H9 (cell line): ENCODE measurements at regions not wholly inside any gene's neighbourhood (a gene's known extent, or its start where the extent isn't known, plus 50 kb on each side); places are given as distances from the start of the nearest gene placed in this dataset.

Experiments used
- DNase-seq: peaks from one replicate; pipeline ENCODE4 v3.0.0-alpha.2; 2017
- H2AFZ ChIP-seq: one replicate; pipeline ENCODE4 v1.6.1; 2013; ENCODE audit warnings: mild to moderate bottlenecking, low read length, control low read depth, moderate library complexity
- H2AK5ac ChIP-seq: 2 replicates; pipeline ENCODE4 v1.6.1; 2013; ENCODE audit warnings: low read length, control low read depth, mixed read lengths; ENCODE audit not compliant: insufficient read length
- H2BK120ac ChIP-seq: one replicate; pipeline ENCODE4 v1.6.1; 2013; ENCODE audit warnings: low read depth, mild to moderate bottlenecking, low read length, control low read depth, inconsistent platforms; ENCODE audit not compliant: poor library complexity, severe bottlenecking
- H2BK12ac ChIP-seq: 2 replicates; pipeline ENCODE4 v1.6.1; 2013; ENCODE audit warnings: low read length, control low read depth, mixed read lengths, low read depth; ENCODE audit not compliant: insufficient read length
- H2BK15ac ChIP-seq: 2 replicates; pipeline ENCODE4 v1.6.1; 2013; ENCODE audit warnings: low read depth, low read length, control low read depth
- H2BK20ac ChIP-seq: one replicate; pipeline ENCODE4 v1.6.1; 2013; ENCODE audit warnings: low read depth, mild to moderate bottlenecking, low read length, control low read depth, inconsistent platforms; ENCODE audit not compliant: poor library complexity, severe bottlenecking
- H2BK5ac ChIP-seq: 2 replicates; pipeline ENCODE4 v1.6.1; 2013; ENCODE audit warnings: low read length, control low read depth, mixed read lengths; ENCODE audit not compliant: insufficient read length
- H3K14ac ChIP-seq: 2 replicates; pipeline ENCODE4 v1.6.1; 2013; ENCODE audit warnings: low read length, control low read depth; ENCODE audit not compliant: insufficient read depth
- H3K18ac ChIP-seq: 2 replicates; pipeline ENCODE4 v1.6.1; 2013; ENCODE audit warnings: low read depth, mild to moderate bottlenecking, mixed read lengths, low read length, control low read depth; ENCODE audit not compliant: insufficient read length
- H3K23ac ChIP-seq: 2 replicates; pipeline ENCODE4 v1.6.1; 2013; ENCODE audit warnings: low read length, control low read depth, mixed read lengths, low read depth; ENCODE audit not compliant: insufficient read length
- H3K23me2 ChIP-seq: 2 replicates; pipeline ENCODE4 v1.6.1; 2013; ENCODE audit warnings: low read depth, mild to moderate bottlenecking, mixed read lengths, low read length, control low read depth; ENCODE audit not compliant: insufficient read length, poor library complexity, severe bottlenecking
- H3K27ac ChIP-seq: 2 replicates; pipeline ENCODE4 v1.5.1; 2013; ENCODE audit warnings: low read length, control low read depth, mixed read lengths, low read depth; ENCODE audit not compliant: insufficient read length
- H3K27me3 ChIP-seq: 2 replicates; pipeline ENCODE4 v1.6.1; 2013; ENCODE audit warnings: low read length, control low read depth, inconsistent platforms; ENCODE audit not compliant: insufficient read depth
- H3K4ac ChIP-seq: 2 replicates; pipeline ENCODE4 v1.6.1; 2013; ENCODE audit warnings: low read depth, mild to moderate bottlenecking, control low read depth, inconsistent platforms, low read length, moderate library complexity
- H3K4me1 ChIP-seq: 2 replicates; pipeline ENCODE4 v1.6.1; 2013; ENCODE audit warnings: low read length, control low read depth, inconsistent platforms; ENCODE audit not compliant: insufficient read depth
- H3K4me2 ChIP-seq: 2 replicates; pipeline ENCODE4 v1.6.1; 2013; ENCODE audit warnings: low read length, control low read depth, mixed read lengths; ENCODE audit not compliant: insufficient read length, insufficient read depth
- H3K56ac ChIP-seq: 2 replicates; pipeline ENCODE4 v1.6.1; 2013; ENCODE audit warnings: low read depth, mild to moderate bottlenecking, mixed read lengths, low read length, control low read depth; ENCODE audit not compliant: insufficient read length
- H3K79me1 ChIP-seq: 2 replicates; pipeline ENCODE4 v1.6.1; 2013; ENCODE audit warnings: low read depth, mild to moderate bottlenecking, moderate library complexity, low read length, control low read depth, inconsistent platforms; ENCODE audit not compliant: insufficient read depth, poor library complexity, severe bottlenecking
- H3K79me2 ChIP-seq: 2 replicates; pipeline ENCODE4 v1.6.1; 2013; ENCODE audit warnings: low read length, control low read depth, inconsistent platforms; ENCODE audit not compliant: insufficient read depth
- H3K9ac ChIP-seq: 2 replicates; pipeline ENCODE4 v1.6.1; 2013; ENCODE audit warnings: low read length, control low read depth, mixed read lengths; ENCODE audit not compliant: insufficient read length; ENCODE audit errors: extremely low read depth
- H3K9me3 ChIP-seq: one replicate; pipeline ENCODE4 v1.6.1; 2013; ENCODE audit warnings: low read depth, low read length, inconsistent platforms; ENCODE audit not compliant: control insufficient read depth
- H3T11ph ChIP-seq: one replicate; pipeline ENCODE4 v1.6.1; 2013; ENCODE audit warnings: mild to moderate bottlenecking, low read length, control low read depth, inconsistent platforms
- H4K20me1 ChIP-seq: one replicate; pipeline ENCODE4 v1.6.1; 2013; ENCODE audit not compliant: control insufficient read depth, insufficient read length, insufficient read depth
- H4K5ac ChIP-seq: 2 replicates; pipeline ENCODE4 v1.6.1; 2013; ENCODE audit warnings: low read depth, mild to moderate bottlenecking, mixed read lengths, low read length, control low read depth; ENCODE audit not compliant: insufficient read length
- H4K8ac ChIP-seq: replicated peaks from 2 replicates; pipeline ENCODE4 v1.6.1; 2013; ENCODE audit warnings: low read length, control low read depth, mixed read lengths, low read depth; ENCODE audit not compliant: insufficient read length
- H4K91ac ChIP-seq: 2 replicates; pipeline ENCODE4 v1.6.1; 2013; ENCODE audit warnings: low read depth, mild to moderate bottlenecking, moderate library complexity, mixed read lengths, low read length, control low read depth; ENCODE audit not compliant: insufficient read length
- H3K27ac Mint-ChIP-seq, 3 experiments: 2 replicates in 2 of 3; 3 replicates in 1 of 3; pipeline ENCODE4 v1.8.0; 2020 to 2021; ENCODE audit warnings: mixed read lengths in 3 of 3, mild to moderate bottlenecking in 1 of 3, moderate library complexity in 1 of 3
- H3K27me3 Mint-ChIP-seq: 2 replicates; pipeline ENCODE4 v1.8.0; 2021; ENCODE audit warnings: low read depth, mild to moderate bottlenecking, moderate library complexity, mixed read lengths
- H3K36me3 Mint-ChIP-seq, 3 experiments: 2 replicates in 2 of 3; 3 replicates in 1 of 3; pipeline ENCODE4 v1.8.0; 2020 to 2021; ENCODE audit warnings: low read depth in 3 of 3, mixed read lengths in 3 of 3; ENCODE audit not compliant: insufficient read depth in 1 of 3
- H3K4me1 Mint-ChIP-seq, 2 experiments: 2 replicates each; pipeline ENCODE4 v1.8.0; 2020; ENCODE audit warnings: mixed read lengths in 2 of 2
- H3K4me3 Mint-ChIP-seq, 2 experiments: 2 replicates in 1 of 2; 3 replicates in 1 of 2; pipeline ENCODE4 v1.8.0; 2020 to 2021; ENCODE audit warnings: mild to moderate bottlenecking in 2 of 2, mixed read lengths in 2 of 2, moderate library complexity in 1 of 2
- H3K9me3 Mint-ChIP-seq, 2 experiments: 2 replicates in 1 of 2; 3 replicates in 1 of 2; pipeline ENCODE4 v1.8.0; 2020; ENCODE audit warnings: mild to moderate bottlenecking in 2 of 2, mixed read lengths in 2 of 2, moderate library complexity in 1 of 2
- CTCF ChIP-seq: fragments of 200-600 bp; sonication (generic); conservative IDR thresholded peaks from 3 replicates; pipeline ENCODE4 v1.8.0; 2021; ENCODE audit warnings: antibody characterized with exemption, mild to moderate bottlenecking
- WGBS: extraction: QIAGEN DNeasy Blood & Tissue Kit; methylation state at CpG from one replicate; pipeline ENCODE4 v1.1.7; 2013; ENCODE audit warnings: missing lambda C conversion rate, low lambda C conversion rate, mixed read lengths; ENCODE audit not compliant: insufficient read length; ENCODE audit errors: extremely low coverage; 5-methylcytosine and 5-hydroxymethylcytosine counted together

- H4K8ac ChIP-seq, result no peak overlapping the region
- WGBS, result no CpG with 5 or more reads among the region's 3 CpGs
- H2BK15ac ChIP-seq, result no peak overlapping the region
- no peak for TF ChIP-seq CTCF
- no peak for DNase-seq
- no peak overlapping the region for H2BK5ac ChIP-seq
- no peak overlapping the region for H3K4me2 ChIP-seq
- no peaks in the 10 kb centered on the region for H4K20me1 ChIP-seq
- no peak overlapping the region for H2BK20ac ChIP-seq
- no peak overlapping the region for H4K91ac ChIP-seq
- no peak overlapping the region for H2BK12ac ChIP-seq
- Mint-ChIP-seq H3K27me3 (no peaks in the 10 kb centered on the region), H3K4me1 (no peaks in the 10 kb centered on the region), H3K27ac (no peak overlapping the region), H3K4me3 (no peak overlapping the region), H3K9me3 (peaks cover 5 to 9% of the 10 kb centered on the region in 2 experiments), H3K36me3 (peaks cover 0 to 8% (median 4%) of the 10 kb centered on the region in 3 experiments; a peak in 3 of 7 replicates)
- H3K4me1 ChIP-seq, result no peaks in the 10 kb centered on the region
- H3K4ac ChIP-seq, result no peak overlapping the region
- no peak overlapping the region for H3K27ac ChIP-seq
- no peak overlapping the region for H3K23ac ChIP-seq
- H2AFZ ChIP-seq, result no peak overlapping the region
- no peaks in the 10 kb centered on the region for H3K9me3 ChIP-seq
- no peak overlapping the region for H2BK120ac ChIP-seq
- H3K56ac ChIP-seq, result no peak overlapping the region
- no peaks in the 10 kb centered on the region for H3K23me2 ChIP-seq
- no peak overlapping the region for H4K5ac ChIP-seq
- no peaks in the 10 kb centered on the region for H3K79me1 ChIP-seq
- H3K79me2 ChIP-seq, result no peaks in the 10 kb centered on the region
- no peak overlapping the region for H3T11ph ChIP-seq
- H3K9ac ChIP-seq, result no peak overlapping the region
- H3K18ac ChIP-seq, result no peak overlapping the region
- no peaks in the 10 kb centered on the region for H3K27me3 ChIP-seq
- no peak overlapping the region for H2AK5ac ChIP-seq
- no peak overlapping the region for H3K14ac ChIP-seq
Observed at GRCh38 chr12:65682112-65682511, 142.2 kb upstream of the HMGA2 start.
